Adrenal gland (tissue), 5 donors: ENCODE measurements at regions not wholly inside any gene's neighbourhood (a gene's known extent, or its start where the extent isn't known, plus 50 kb on each side); places are given as distances from the start of the nearest gene placed in this dataset.

ENCODE experiments used
- CTCF ChIP-seq, 6 experiments: fragments of 450-650 bp in 4 of 6; fragments of 200-600 bp in 2 of 6; sonication (generic) in 1 of 6; IDR thresholded peaks; 1 replicate in 5 of 6; 2 replicates in 1 of 6; pipeline versions ENCODE4 v1.5.1 to v1.8.0; 2016 to 2021; ENCODE audit warnings: antibody characterized with exemption in 6 of 6, mild to moderate bottlenecking in 2 of 6, moderate library complexity in 1 of 6
- POLR2A ChIP-seq, 2 donors: fragments of 450-650 bp; IDR thresholded peaks; one replicate each; pipeline ENCODE4 v1.6.1; 2017; ENCODE audit warnings: antibody characterized with exemption in 2 of 2, mild to moderate bottlenecking in 2 of 2, moderate library complexity in 1 of 2
- donor health status: DM: no; HTN: no; CAD: no.

DNA sequence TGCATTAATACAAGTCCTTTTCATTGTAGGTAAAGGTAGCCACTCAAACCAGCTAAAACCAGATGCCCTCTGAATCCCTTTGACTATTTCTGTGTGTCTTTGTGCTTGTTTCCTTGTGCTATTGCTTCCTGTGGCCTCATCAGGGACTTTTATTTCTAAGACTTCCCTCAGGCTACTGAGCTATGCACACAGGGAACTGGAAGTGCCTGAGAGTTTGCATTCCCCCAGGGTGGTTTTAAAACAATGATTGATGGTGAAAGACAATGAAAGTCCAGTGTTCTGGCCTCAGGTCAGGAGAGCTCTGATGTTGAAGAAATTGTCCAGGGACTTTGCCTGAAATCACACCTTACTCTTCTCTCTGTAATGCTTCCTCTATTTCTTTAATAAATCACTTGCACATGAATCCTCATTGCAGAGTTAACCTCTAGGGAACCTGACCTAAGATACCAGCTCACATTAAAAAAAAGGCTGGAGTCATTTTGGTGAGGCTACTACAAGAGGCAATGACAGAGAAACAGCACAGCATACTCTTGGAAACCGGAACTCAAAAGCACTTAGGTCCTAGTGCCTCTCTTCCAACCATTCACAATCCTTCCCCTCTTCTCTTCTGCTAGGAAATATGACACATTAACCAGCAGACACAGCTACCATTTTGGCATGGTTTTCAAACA lies 158.1 kb upstream of the NREP start:
- TF ChIP-seq CTCF (IDR thresholded peaks at IDR 0.05) (no peak), POLR2A (IDR thresholded peaks at IDR 0.05) (no peak)
